ENCODE measurements at regions not wholly inside any gene's neighbourhood (a gene's known extent, or its start where the extent isn't known, plus 50 kb on each side); places are given as distances from the start of the nearest gene placed in this dataset.

DNA sequence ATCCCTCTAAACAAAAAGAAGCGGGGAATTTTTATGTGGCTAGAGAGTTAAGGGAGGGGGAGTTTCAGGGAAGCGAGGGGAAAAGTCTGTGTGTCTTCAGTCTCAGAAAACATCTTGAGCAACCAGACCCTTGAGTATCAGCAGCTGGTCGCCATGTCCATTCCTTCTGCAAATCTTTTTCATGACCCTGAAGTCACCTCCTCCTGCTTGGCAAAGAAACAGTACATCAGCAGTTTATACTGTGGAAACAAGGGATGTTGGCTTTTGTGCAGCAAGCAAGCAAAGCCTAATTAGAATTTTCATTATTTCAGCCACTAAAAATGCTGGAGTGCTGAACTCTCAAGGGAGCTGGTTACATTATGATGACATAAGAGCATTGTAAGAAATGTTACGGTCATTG, 187.4 kb upstream of the SLC8A1 start:
- TF ChIP-seq, protein P1, sequence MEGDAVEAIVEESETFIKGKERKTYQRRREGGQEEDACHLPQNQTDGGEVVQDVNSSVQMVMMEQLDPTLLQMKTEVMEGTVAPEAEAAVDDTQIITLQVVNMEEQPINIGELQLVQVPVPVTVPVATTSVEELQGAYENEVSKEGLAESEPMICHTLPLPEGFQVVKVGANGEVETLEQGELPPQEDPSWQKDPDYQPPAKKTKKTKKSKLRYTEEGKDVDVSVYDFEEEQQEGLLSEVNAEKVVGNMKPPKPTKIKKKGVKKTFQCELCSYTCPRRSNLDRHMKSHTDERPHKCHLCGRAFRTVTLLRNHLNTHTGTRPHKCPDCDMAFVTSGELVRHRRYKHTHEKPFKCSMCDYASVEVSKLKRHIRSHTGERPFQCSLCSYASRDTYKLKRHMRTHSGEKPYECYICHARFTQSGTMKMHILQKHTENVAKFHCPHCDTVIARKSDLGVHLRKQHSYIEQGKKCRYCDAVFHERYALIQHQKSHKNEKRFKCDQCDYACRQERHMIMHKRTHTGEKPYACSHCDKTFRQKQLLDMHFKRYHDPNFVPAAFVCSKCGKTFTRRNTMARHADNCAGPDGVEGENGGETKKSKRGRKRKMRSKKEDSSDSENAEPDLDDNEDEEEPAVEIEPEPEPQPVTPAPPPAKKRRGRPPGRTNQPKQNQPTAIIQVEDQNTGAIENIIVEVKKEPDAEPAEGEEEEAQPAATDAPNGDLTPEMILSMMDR (IDR thresholded peaks at IDR 0.05), result no peak
- no peak for TF ChIP-seq POLR2A (IDR thresholded peaks at IDR 0.05)
